ENCODE measurements at regions not wholly inside any gene's neighbourhood (a gene's known extent, or its start where the extent isn't known, plus 50 kb on each side); places are given as distances from the start of the nearest gene placed in this dataset.
"Not testable (repeated sequence)": the region's sequence is repeated elsewhere in the genome, so short reads cannot be mapped to it uniquely, and the experiment has no call there.

DNA sequence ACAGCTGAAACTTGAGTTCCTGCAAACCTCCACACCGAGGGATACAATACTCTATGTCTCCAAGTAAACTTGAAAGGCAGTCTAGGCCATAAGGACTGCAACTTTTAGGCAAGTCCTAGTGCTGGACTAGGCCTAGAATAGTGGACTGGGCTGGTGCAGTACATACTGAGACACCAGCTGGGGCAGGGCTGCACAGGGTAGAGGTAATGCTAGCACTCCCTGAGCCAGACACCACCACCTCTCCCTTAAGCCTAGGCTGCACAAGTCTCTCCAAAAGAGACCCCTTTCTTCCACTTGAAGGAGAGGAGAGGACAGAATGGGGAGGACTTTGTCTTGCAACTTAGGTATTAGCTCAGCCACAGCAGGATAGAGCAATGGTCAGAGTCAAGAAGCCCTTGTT lies 65.7 kb upstream of the PTPRK start:
- DNase-seq = no peak

DNA sequence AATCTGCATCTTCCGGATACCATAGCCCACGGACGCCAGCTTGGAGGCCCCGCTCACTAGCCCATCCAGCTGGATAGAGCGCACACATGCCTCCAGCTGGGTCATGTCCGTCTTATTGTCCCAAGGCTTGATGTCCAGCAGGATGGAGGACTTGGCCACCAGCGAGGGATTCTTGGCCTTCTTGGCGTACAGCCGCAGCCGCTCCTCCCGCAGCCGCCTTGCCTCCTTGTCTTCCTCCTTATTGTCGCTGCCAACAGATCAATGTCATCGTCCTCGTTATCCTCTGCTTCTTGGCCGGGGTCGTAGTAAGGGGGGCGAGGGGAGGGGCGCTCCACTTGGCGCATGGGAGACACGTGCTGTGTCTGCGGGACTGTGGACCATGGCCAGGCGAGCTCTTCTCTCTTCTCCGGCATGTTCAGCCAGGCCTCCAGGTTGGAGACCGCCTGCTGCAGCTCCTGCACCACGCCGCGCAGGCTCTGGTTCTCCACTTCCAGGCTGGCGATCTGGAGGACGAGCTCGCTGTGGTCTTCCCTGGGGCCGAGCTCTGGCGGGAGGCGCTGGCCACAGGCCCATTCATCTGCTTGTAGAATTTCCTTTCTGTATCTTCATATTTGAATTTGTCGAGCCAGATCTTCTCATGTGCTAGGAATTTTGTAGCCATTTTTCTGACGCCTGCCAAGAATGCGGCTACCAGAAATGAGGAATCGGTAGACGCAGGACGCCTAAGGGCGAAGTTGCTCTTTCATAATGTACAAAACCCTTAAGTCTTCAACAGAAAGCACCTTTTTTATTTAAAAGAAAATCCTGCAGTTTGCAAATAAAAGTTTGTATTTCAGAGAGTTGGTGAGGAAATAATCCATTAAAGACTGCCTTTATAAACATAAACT lies 60.1 kb upstream of the PTPRK start:
- no peak for DNase-seq

DNA sequence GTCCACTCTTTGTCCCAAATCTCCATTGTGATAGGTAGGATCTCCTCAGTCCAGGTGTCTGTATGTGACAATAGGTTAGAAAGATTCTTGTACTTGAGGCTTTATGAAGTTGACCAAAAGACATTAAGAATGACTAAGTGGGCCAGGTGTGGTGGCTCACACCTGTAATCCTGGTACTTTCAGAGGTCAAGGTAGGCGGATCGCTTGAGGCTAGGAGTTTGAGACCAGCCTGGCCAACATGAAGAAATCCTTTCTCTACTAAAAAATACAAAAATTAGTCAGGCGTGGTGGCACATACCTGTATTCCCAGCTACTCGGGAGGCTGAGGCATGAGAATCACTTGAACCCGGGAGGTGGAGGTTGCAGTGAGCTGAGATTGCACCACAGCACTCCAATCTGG lies 54.9 kb upstream of the PTPRK start:
- DNase-seq = not testable (repeated sequence)

DNA sequence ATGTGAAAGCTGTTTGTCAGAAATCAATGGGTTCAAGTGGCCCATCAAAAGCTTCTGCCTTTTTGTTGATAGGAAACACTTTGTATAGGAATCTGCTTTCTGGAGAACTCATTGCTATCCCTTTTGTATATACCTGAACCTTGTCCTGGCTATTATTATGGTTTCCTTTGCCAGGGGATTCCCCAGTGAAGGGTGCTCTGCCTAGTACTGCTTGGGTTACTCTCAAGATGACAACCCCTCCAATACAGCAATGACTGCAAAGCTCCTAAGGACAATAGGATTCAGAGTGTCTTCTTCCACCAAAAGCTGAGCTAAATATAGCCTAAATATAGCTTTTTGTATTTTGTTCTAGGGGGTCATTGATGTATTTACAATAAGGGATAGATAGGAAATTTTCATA lies 54.0 kb upstream of the PTPRK start:
- DNase-seq = no peak

DNA sequence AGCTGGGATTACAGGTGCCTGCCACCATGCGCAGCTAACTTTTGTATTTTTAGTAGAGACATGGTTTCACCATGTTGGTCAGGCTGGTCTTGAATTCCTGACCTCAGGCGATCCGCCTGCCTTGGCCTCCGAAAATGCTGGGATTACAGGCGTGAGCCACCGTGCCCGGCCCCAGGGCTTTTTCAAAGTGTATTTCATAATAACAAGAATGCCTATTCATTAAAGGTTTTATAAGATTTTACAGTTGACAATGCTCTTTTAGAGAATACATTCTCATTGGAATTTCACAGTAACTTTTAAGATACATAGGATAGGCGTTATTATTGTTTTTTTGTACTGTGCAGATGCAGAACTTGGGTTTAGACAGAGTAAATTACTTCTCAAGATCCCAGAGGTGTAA lies 52.6 kb upstream of the PTPRK start:
- DNase-seq = no peak

DNA sequence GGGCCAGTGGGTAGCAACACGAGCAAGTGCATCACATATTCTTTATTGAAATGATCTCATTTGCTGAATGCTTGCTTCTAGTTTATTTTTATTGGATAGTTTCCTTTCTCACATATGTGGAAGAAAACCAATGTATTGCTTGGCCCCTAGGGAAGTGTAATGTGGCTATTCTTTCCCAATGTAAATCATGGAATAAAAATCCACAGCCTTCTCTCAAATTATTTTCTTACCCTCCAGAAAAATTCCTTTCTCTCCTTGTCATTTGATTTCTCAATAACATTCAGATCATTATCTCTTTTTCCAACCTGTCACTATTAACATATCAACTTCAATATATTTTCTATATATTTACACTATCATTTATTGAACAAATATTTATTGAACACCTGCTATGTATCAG lies 51.9 kb upstream of the PTPRK start:
- peak; percentile 70 for DNase-seq

DNA sequence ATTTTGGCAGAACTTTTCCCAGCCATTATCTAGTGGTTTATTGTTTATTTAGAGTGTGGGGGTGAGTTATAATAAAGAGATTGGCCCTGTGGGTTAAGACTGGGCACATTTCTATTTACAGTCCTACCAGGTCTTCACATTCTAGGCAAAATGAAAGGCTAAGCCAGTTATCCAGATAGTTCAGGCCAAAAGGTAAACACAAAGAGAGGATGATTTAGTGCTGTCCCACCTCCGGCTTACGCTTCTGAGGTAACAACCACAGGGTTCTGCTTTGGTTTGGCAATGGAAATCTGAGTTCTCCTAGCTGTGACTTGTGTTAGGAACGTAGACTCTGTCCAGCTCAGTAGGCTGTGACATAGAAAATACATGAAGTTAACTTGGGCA lies 50.3 kb upstream of the PTPRK start:
- DNase-seq = no peak

DNA sequence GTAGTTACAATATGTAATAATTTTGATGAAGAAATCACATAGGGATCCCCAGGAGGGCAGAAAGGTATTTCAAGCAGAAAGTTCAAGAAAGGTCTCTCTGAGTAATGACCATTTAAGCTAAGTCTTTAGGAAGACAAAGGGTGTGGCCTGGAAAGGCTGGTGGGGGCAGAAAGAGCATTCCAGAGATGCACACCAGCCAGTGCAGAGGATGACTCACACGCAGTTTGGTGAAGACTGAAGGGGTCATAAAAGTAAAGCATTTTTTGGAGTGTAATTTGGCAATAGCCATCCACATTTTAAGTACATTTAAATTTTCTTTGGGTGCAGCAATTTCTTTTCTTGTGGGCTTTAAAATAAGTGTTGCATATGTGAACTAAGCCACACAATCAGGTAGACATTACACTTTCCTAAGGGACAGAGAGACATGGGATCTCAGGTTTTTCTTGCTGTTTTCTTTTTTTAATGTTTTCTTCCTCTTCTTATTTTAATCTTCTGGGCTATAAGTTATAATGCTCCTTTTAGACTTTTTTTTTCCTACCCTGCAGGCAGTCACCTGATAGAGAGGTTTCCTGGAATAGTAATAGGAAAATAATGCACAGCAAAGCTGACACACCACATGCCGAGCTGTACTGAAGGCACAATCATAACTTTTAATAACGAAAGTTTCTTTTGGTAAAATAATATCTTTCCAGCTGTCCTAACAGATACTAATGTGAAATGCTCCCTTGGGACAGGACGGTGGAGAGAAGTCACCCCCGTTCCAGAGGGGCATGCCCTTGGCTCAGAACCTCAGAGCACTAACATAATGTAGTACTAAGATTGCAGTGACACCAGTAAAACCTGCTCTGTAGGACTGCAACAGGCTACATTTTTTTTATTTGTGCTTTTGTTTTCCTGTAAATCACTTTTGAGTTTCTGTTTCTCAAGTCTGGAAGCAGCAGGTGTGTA lies 49.6 kb upstream of the PTPRK start:
- DNase-seq = peak; percentile 98

Data from EL (cell line).